Forelimb muscle (tissue), 1 donor: ENCODE measurements at regions not wholly inside any gene's neighbourhood (a gene's known extent, or its start where the extent isn't known, plus 50 kb on each side); places are given as distances from the start of the nearest gene placed in this dataset.
"Not testable (repeated sequence)": the region's sequence is repeated elsewhere in the genome, so short reads cannot be mapped to it uniquely, and the experiment has no call there.

ENCODE experiments used
- DNase-seq: peaks from one replicate; pipeline ENCODE4 v3.0.0-alpha.2; 2013; ENCODE audit warnings: low read depth

DNA sequence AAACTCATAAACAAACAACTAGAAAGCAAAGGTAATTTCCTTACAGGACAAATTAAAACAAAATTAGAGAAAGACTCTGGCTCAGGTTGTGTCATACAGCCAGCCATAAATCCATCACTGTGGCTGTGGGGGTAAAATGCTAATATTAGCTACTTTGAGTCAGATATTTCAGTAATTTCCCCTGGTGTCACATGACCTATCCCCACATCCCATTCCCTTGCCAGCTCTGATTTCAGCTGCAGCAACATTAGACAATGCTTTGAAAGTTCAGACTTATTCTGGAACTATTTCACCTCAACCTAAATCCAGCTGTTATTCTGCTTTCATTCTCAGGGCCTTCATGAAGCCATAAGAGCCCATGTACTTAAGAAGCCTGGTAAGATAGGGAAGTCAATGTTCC is 55.3 kb downstream of the RPL10L start:
- DNase-seq = no peak

DNA sequence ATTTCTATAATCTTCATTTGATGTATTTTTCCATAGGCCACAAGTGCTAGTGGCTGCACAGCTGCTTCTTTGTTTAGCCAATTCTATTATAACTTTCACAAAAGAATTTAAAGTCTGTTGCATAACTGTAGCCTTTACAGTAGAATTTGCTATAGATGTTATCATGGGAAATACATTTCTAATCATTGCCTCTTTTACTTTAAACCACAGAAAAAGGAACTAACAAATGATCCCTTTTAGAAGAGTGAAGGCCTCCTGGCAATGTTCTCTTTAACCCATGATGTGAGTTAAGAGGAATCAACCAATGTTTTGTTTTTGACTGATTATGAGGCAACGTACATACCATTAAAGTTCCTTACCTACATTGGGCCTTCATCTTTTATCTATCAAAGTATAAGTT is 68.8 kb downstream of the RPL10L start:
- no peak for DNase-seq

DNA sequence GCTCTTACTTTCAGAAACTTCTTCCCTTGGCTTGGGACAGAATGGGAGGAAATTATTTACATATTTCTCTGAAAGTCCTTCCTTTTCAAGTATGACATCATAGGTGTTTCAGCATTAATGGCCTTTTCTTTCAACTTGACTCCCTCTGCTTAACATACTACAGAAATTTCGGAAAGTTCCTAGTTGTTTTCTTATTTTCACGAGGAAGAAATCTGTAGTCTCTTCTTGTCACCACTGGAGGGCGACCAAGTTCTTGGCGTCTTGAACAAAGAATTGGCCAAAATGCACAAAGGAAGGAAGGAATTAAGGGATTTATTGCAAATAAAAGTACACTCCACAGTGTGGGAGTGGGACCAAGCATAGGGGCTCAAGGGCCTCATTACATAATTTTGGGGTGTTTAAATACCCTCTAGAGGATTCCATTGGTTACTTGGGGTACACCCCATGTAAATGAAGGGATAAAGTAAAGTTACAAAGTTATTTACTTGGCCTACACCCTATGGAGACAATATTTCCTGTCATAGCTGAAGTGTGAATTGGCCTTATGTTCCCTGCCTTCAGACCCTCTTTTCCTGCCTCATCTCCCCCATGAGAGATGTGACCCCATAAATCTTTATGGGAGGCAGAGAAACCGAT is 70.4 kb downstream of the RPL10L start:
- no peak for DNase-seq

DNA sequence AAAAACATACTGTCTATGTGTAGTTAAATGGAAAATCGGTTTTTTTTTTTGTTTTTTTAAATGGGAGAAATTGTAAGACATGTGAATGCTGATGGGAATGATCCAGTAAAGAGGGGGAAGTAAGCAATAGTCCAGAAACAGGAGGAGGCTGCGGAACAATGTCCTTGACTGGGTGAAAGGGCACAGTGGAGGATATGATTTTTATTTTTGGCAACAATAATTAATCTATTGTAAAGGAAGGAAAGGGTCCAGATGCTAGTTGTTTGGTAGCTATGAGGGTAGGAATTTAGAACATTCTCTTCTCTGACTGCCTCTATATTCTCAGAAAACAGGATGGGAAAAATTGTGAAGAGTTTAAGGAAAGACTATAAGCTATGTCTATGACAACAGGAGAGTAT is 76.6 kb downstream of the RPL10L start:
- no peak for DNase-seq

DNA sequence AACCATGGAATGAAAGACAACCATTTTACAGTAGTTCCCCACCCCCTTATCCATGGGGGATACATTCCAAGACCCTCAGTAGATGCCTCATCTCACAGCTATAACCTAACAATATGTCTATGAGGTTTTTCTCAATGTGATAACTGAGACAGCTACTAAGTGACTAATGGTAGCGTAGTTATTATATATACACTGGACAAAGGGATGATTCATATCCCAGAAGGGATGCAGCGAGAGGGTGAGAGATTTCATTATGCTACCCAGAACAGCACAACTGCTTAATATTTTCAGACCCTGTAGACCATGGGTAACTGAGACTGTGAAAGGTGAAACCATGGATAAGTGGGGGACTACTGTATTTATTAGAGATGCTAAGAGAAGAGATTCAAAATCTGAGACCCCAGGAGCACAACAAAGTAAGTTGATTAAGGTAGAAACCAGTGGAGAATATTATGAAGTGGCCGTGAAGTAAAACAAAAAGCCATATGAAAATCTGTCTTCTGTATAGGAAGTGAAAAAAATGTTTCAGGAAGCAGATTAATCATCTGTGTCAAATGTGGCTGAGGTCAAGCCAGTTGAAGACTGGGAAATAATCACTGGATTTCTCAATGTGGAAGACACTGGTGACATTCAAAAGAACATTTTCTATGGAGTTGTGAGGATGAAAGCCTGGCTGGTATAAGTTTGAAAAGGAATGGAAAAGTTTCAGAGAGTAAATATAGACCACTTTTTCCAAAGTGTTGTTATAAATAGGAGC is 77.2 kb downstream of the RPL10L start:
- DNase-seq = no peak

DNA sequence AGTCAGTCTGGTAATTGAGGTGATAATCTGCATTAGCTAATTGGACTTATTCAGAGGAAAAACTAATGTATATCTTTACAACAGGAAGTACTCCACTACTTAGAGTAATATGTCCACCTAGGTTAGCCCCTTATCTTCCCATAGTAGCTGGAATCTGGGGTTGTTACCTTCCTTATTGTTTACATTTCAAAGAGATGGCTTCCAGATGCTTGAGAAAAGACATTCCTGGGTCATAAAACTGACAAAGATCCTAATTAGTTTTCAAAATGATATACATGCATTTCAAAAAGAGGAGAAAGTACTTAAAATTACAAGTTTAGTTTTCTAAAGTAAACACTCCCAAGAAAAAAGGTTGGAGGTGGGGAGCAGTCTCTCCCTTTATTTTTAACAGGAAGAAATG is 78.1 kb downstream of the RPL10L start:
- DNase-seq = no peak

DNA sequence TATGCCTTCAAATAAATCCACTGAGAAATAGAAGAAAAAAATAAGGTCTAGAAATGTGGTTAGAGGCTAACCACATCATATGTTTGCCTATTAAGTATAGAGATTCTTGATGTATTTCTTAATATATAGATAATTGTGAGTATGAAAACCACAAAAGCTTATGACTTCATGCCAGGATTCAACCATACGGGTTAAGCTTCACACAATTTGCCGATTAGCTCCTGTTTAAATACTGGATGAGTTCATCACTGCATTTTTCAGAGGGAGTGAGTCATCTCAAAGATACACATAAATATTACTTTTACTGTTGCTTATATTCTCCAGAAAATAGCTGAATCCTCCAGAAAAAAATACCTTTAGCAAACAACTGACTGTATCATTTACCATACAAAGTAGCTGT is 79.6 kb downstream of the RPL10L start:
- no peak for DNase-seq

DNA sequence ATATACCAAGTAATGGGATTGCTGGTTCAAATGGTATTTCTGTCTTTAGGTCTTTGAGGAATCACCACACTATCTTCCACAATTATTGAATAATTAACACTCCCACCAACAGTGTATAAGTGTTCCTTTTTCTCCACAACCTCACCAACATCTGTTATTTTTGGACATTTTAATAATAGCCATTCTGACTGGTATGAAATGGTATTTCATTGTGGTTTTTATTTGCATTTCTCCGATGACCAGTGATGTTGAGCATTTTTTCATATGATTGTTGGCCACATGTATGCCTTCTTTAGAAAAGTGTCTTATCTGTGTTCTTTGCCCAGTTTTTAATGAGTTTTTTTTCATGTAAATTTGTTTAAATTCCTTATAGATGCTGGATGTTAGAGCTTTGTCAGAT is 83.4 kb downstream of the RPL10L start:
- DNase-seq = not testable (repeated sequence)

DNA sequence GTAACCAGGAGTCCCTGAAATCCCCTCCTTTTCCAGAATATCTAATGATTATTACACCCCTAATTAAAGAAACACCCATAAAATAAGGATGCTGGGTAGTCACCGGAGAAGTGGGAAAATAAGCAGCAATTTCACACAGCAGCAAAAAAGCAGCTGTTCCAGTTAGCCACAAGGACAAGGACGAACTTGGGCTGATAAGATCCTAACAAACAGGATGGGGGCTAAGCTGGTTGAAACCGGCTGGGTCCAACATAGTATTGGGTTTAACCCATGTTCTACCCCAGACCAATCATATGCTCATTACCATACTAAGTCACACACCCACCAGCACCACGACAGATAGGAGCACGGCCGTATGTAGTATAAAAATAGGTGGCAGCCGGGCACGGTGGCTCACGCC is 100.7 kb downstream of the RPL10L start:
- no peak for DNase-seq

DNA sequence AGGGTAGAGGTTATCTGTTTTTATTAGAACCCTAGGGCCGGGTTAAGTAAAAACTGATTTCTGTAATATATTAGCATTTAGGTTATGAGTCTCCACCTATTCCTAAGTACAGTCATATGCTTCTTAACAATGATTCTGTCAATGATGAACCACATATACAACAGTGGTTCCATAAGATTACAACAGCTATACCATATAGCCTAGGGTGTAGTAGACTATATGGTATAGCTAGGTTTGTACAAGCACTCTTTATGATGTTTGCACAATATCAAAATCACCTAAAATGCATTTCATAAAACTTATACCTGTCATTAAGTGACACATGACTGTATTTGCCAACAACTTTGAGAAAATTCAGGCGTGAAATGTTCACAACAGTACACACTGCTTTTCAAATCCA is 110.6 kb downstream of the RPL10L start:
- no peak for DNase-seq

DNA sequence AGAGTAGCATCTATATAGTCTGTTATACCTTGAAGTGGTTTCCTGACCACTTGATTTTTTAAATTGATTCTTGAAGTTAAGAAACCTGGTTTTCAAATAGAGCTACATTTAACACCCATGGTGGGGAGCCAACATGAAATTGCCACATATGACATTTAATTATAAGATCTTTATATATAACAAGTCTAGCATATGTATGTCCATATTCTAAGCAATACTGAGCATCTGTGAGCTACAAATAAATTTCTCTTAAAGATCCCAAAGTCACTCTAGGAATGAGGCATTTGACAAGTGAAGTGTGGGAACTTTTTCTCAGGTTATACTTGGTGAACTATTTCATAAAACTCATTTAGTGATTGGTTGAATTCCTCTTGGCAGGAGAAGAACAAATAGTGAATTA is 132.5 kb downstream of the RPL10L start:
- no peak for DNase-seq

DNA sequence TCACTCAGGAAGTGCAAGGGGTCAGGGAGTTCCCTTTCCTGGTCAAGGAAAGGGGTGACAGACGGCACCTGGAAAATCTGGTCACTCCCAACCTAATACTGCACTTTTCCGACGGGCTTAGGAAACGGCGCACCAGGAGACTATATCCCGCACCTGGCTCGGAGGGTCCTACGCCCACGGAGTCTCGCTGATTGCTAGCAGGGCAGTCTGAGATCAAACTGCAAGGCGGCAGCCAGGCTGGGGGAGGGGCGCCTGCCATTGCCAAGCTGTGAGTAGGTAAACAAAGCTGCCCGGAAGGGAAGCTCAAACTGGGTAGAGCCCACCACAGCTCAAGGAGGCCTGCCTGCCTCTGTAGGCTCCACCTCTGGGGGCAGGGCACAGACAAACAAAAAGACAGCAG is 142.8 kb downstream of the RPL10L start:
- not testable (repeated sequence) for DNase-seq

DNA sequence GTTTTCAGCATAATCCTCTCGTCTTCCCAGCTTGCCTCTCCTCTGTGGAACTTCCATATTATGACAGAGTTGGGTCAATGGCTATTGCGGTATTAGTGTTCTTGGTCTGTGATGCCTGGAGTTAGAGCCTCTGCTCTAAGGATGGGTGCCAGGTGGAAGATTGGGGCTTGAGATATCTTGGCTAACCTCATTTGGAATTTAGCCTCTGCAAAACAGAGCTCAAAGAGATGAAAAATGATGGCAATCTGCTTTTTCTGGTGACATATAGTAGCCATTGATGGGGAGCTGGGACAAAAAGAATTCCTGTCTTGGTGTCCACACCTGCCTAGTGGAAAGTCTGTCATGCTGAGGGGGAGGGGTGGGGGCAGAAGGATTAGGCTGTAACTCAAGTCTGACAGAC is 152.1 kb downstream of the RPL10L start:
- no peak for DNase-seq

DNA sequence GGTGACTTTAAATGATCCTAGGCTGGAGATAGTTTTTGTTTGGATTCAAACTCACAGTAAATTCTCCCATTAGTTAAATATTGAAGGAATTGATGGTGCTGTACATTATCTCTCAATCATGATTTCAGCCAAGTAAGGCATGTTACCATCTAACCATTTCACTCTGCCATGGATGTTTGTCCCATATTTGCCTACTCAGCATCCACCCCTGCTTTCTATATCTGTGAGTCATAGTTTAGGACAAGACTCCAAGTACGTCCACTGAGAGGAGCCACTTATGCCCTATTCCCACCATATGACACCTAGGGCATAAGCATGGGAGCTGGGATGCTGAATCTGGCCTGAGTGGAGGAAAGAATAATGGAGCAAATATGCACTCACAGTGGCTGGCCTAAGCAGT is 155.2 kb downstream of the RPL10L start:
- no peak for DNase-seq

DNA sequence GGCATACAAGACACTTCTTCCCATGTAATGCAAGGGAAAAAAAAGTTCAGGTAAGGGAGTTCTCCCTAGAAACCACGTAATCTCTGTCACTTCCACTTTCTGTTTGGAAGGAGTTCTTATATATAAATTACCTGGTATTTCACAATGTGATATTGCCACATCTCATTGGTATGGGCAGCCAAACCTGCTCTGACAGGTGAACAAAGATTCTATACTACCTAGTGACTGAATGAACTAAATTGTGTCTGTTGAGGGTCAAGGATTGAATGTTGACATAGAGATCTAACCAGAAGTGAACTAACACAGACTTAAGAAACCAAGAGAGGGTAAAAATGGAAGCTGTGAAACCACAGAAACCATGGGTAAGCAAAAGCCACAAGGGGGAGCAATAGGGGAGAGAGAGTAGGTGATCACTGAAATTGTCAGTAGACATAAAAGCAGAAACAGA is 161.3 kb downstream of the RPL10L start:
- DNase-seq = no peak

DNA sequence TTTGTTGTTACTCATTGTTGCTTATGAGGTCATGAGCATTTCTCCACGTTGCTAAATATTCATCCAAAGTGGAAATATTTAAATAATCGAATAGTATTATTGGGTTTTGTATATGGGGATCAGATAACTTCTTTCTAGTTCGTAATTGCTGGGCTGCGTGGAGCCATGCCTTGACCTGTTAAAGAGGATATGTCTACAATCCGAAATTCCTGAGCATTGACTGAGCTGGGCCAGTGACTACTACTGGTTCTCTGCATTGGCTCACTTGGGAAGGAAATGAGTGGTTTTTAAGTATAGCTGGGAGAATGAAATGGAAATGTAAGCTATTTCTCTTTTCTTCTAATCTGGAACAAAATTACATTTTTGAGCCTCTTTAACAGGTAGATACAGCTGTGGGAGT is 163.2 kb downstream of the RPL10L start:
- no peak for DNase-seq

DNA sequence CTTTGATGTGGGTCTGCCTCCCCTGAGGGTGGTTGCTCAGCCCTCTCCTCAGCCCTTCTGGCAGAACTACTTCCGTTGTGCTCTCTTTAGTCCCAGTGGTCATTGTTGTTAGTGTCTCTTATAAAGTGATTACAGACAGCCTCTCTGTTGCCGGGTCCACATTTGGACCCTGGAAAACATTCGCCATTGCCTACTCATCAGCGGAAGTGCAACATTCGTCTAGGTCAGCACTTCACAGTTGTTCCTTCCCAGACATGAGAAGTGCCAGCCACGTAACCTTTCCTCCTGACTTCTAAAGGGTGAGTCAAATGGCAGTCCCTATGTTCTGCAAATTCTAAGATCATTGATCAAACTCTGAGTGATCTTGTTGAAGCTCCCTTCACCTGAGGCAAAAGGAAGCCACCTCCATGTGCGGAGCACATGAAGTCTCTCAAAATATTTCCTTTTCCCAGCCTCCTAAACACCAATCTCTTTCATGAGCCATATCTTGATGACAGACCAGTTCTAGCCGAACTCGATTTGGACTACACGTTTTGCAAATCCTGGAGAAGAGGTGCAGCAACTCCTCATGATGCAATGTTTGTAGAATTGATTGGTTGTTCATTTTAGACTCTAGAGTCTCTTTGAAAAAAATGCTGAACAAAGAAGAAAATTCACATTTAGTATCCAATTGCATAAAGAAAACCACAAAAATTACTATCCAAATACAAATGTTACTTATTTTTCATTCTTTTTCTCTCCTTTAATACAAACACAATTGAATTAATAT is 163.8 kb downstream of the RPL10L start:
- no peak for DNase-seq

DNA sequence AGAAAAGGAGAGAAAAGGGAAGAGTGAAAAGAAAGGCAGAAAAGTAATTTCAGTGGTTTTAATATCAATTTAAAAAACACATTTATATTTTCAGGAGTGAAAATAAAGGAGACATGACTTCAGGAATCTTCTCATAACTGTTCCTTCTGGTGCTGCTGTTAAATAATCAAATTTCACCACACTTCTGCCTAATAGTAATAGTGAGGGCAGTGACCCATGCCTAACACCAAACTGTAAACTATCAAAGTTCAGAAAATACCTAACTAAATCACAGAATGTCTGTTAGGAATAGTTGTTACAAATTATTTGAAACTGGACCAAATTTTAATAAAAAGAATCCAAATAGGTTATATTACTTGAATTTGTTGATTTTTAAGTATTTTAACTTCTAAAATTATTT is 169.4 kb downstream of the RPL10L start:
- no peak for DNase-seq

DNA sequence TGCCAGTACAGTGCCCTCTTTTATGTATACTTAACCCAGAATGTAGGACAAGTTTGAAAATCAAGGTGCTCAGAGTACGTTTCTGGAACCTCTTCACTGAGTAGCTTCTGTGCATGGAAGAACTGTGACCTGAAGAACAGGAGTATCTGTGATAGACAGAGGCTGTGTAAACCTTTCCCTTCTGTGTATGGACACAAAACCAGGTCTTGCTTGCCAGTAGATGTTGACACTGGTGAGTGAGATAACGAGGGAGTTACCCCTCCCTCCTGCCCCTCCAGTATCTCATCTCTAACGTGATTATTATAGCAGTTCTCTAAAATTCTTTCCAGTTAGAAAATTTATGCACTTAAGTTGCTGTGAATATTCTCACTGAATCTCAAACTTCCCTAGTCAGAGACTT is 170.8 kb downstream of the RPL10L start:
- no peak for DNase-seq

DNA sequence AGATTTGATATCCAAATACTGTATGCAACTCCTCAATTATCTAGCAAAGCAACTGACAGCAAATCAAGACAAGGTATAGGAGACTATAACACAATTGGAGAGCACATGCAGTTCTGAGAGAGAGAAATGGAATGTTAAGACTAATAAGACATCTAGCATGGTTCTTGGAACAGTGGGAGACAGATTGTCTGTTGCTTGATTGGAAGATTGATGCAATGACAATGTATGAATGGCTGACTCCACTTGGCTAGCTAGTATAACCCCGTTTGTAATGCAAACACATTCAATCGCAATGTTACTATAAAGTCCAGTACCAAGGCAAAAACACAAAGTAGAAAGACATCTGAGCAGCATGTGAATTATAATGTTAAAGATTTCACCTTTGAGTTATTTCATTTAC is 179.3 kb downstream of the RPL10L start:
- no peak for DNase-seq

DNA sequence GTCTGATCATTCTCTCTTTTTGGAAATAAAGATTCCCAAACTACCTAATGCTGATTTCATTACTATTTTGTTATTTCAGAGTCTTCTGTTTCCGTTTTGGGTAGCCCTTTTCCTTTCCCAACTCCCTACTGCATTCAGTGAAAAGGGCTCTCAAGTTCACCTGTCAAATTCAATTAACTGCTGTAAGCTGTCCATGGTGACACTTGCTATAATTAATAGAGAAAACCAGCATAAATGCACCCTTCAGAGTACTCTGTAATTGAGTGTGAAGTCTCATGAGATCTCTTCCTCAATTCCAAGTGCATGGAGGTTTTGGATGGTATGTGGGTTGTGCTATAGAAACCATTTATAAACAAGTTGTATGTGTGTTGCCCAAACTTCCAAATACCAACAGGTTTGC is 187.2 kb downstream of the RPL10L start:
- DNase-seq = no peak

DNA sequence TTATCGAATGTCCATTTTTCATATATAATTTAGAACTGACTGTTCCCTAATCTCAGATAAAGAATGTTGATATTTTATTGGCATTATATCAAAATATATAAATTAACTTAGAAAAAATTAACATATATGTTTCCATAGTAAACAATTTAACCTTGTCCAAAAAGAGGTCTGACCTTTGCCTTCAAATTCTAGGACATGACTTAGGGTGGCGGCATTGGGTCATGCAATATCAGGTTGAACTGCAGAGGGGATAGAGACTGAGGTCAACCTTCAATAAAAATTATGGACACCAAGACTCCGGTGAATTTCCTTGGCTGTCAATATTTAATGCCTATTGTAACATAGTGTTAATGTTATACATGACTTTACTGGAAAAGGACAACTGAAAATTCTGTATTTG is 199.8 kb downstream of the RPL10L start:
- DNase-seq = no peak

DNA sequence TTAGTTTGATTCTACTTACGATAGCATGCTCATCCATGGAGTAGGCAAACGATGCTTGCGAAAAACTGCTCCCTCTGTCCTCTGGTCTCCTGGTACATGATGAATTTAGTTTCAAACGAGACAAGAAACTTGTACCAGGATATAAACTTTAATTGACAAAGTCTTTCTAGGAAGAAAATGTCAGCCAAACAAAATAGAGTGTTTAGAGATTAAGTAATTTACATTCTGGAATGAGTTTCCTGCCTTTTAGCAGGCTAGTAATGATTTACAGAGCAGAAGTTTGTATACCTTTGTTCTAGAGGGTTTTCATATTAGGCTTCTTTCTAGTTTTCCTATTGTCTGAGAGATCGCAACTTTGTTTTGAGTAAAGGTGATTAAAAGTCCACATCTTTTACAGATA is 206.9 kb downstream of the RPL10L start:
- DNase-seq = no peak
